ENCODE measurements at regions not wholly inside any gene's neighbourhood (a gene's known extent, or its start where the extent isn't known, plus 50 kb on each side); places are given as distances from the start of the nearest gene placed in this dataset.

- H3K36me3 ChIP-seq, result no peaks in the 10 kb centered on the region
- H3K4me3 ChIP-seq, result no peak overlapping the region
- DNase-seq, result no peak
- intact Hi-C loops (cut with DNase I; ENCODE audit: low total_unique reads), result no loop called here
- no peaks in the 10 kb centered on the region for H3K27me3 ChIP-seq
- WGBS, 2 donors (ENCODE audit: low coverage in 1 of 2), result 3% methylated on average over 1 of the region's 1 CpG; no CpG with 5 or more reads in 1 of the 2 donors
- H3K27ac ChIP-seq, result no peak overlapping the region
- in situ Hi-C loops (cut with MboI; ENCODE audit: low pct_ligation_motif_present in 1 of 4, low pct_unique_long_range_greater_than_20kb in 1 of 4, low sequenced_read_pairs in 3 of 4), result no loop called here
- peaks cover 0 to 19% (median 8%) of the 10 kb centered on the region in 4 donors for H3K4me1 ChIP-seq
- peaks cover 0 to 4% of the 10 kb centered on the region in 2 donors for H3K9me3 ChIP-seq
- no peak for TF ChIP-seq POLR2A (IDR thresholded peaks at IDR 0.05)
- no peak for TF ChIP-seq POLR2AphosphoS5 (IDR thresholded peaks at IDR 0.05)
- no peak for TF ChIP-seq CTCF (IDR thresholded peaks at IDR 0.05)
- no peak for TF ChIP-seq EP300 (IDR thresholded peaks at IDR 0.05; ENCODE audit: low read depth)
Measured at GRCh38 chr2:173555833-173556232, 201.2 kb downstream of the CDCA7 start.

GRCh38 chr2:173556816-173557215 lies 202.1 kb downstream of the CDCA7 start:
- no peak for DNase-seq
- intact Hi-C loops (cut with DNase I; ENCODE audit: low total_unique reads), result no loop called here

GRCh38 chr2:173557497-173557896 lies 202.8 kb downstream of the CDCA7 start:
- in situ Hi-C loops (cut with MboI; ENCODE audit: low pct_ligation_motif_present in 1 of 4, low pct_unique_long_range_greater_than_20kb in 1 of 4, low sequenced_read_pairs in 3 of 4), result no loop called here
- Histone ChIP-seq H3K4me3 (no peak overlapping the region), H3K4me1 (peaks cover 0 to 18% (median 8%) of the 10 kb centered on the region in 4 donors), H3K27me3 (no peaks in the 10 kb centered on the region), H3K27ac (no peak overlapping the region), H3K9me3 (no peaks in the 10 kb centered on the region), H3K36me3 (no peaks in the 10 kb centered on the region)
- 89 to 90% methylated on average over 1 to 2 of the region's 2 CpGs for WGBS, 2 donors (ENCODE audit: low coverage in 1 of 2)
- no peak for TF ChIP-seq POLR2AphosphoS5 (IDR thresholded peaks at IDR 0.05)
- no peak for TF ChIP-seq POLR2A (IDR thresholded peaks at IDR 0.05)
- intact Hi-C loops (cut with DNase I; ENCODE audit: low total_unique reads), result no loop called here
- DNase-seq, result no peak

More at GRCh38 chr2:173556816-173557215, 202.1 kb downstream of the CDCA7 start:
- 81 to 88% methylated on average over 5 of the region's 5 CpGs for WGBS, 2 donors (ENCODE audit: low coverage in 1 of 2)
- H3K4me3 ChIP-seq, result no peak overlapping the region
- in situ Hi-C loops (cut with MboI; ENCODE audit: low pct_ligation_motif_present in 1 of 4, low pct_unique_long_range_greater_than_20kb in 1 of 4, low sequenced_read_pairs in 3 of 4), result no loop called here
- peaks cover 0 to 19% (median 8%) of the 10 kb centered on the region in 4 donors for H3K4me1 ChIP-seq
- H3K36me3 ChIP-seq, result no peaks in the 10 kb centered on the region
- peaks cover 0 to 4% of the 10 kb centered on the region in 2 donors for H3K9me3 ChIP-seq
- H3K27me3 ChIP-seq, result no peaks in the 10 kb centered on the region
- TF ChIP-seq EP300 (IDR thresholded peaks at IDR 0.05; ENCODE audit: low read depth), result no peak
- TF ChIP-seq POLR2A (IDR thresholded peaks at IDR 0.05), result no peak
- no peak for TF ChIP-seq POLR2AphosphoS5 (IDR thresholded peaks at IDR 0.05)
- no peak for TF ChIP-seq CTCF (IDR thresholded peaks at IDR 0.05)
- no peak overlapping the region for H3K27ac ChIP-seq

- WGBS, 2 donors (ENCODE audit: low coverage in 1 of 2), result 90% methylated on average over 3 of the region's 3 CpGs; no CpG with 5 or more reads in 1 of the 2 donors
Measured at GRCh38 chr2:173567493-173567892, 212.8 kb downstream of the CDCA7 start.

More at GRCh38 chr2:173567493-173567892, 212.8 kb downstream of the CDCA7 start:
- no peaks in the 10 kb centered on the region for H3K27me3 ChIP-seq
- no peaks in the 10 kb centered on the region for H3K9me3 ChIP-seq
- in situ Hi-C loops (cut with MboI; ENCODE audit: low pct_ligation_motif_present in 1 of 4, low pct_unique_long_range_greater_than_20kb in 1 of 4, low sequenced_read_pairs in 3 of 4), result no loop called here
- no peaks in the 10 kb centered on the region for H3K36me3 ChIP-seq
- intact Hi-C loops (cut with DNase I; ENCODE audit: low total_unique reads), result no loop called here
- peaks cover 0 to 18% (median 9%) of the 10 kb centered on the region in 4 donors for H3K4me1 ChIP-seq
- H3K27ac ChIP-seq, result no peak overlapping the region
- no peak for TF ChIP-seq EP300 (IDR thresholded peaks at IDR 0.05; ENCODE audit: low read depth)
- TF ChIP-seq POLR2AphosphoS5 (IDR thresholded peaks at IDR 0.05), result no peak
- no peak for TF ChIP-seq POLR2A (IDR thresholded peaks at IDR 0.05)
- no peak for TF ChIP-seq CTCF (IDR thresholded peaks at IDR 0.05)
- DNase-seq, result no peak
- no peak overlapping the region for H3K4me3 ChIP-seq

Data from transverse colon (tissue), 4 donors.